ENCODE measurements at regions not wholly inside any gene's neighbourhood (a gene's known extent, or its start where the extent isn't known, plus 50 kb on each side); places are given as distances from the start of the nearest gene placed in this dataset.
"Not testable (repeated sequence)": the region's sequence is repeated elsewhere in the genome, so short reads cannot be mapped to it uniquely, and the experiment has no call there.

- ATAC-seq (no peak), DNase-seq (no peak)
- intact Hi-C loops (cut with DNase I): no loop called here
Measured at GRCh38 chr19:28386066-28386465, 826.9 kb downstream of the UQCRFS1 start.

- ATAC-seq: no peak
- no peak for DNase-seq
- intact Hi-C loops (cut with DNase I): no loop called here
Measured at GRCh38 chr19:28377077-28377476, 835.9 kb downstream of the UQCRFS1 start.

GRCh38 chr19:28374971-28375370 is 838.0 kb downstream of the UQCRFS1 start:
- intact Hi-C loops (cut with DNase I): no loop called here
- DNase-seq (no peak), ATAC-seq (no peak)

- DNase-seq: no peak
- no peak for ATAC-seq
- intact Hi-C loops (cut with DNase I): no loop called here
Measured at GRCh38 chr19:28372576-28373247, 840.2 kb downstream of the UQCRFS1 start.

DNA sequence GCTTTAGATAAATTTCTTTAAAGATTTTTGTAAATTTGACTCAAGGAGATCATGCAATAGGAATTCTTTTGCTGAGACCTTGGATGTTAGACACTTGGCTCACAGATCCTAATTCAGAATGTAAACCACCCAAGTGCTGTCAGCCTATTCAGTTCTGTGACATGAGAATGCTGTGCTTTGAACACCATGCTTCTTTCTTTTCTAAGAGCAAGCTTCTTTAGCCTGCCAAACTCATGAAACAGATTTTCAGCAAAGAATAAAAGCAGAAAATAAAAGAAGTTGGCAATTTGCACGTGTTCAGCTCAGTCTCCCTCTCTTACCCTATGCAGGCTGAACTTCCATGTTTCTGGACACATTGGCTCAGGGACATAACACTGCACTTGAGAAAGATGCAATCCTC is 845.8 kb downstream of the UQCRFS1 start:
- no peak for ATAC-seq
- DNase-seq: no peak
- intact Hi-C loops (cut with DNase I): no loop called here

- no peak for ATAC-seq
- DNase-seq: no peak
- intact Hi-C loops (cut with DNase I): no loop called here
Measured at GRCh38 chr19:28363254-28363653, 849.7 kb downstream of the UQCRFS1 start.

- no peak for DNase-seq
- no peak for ATAC-seq
- intact Hi-C loops (cut with DNase I): no loop called here
Measured at GRCh38 chr19:28359431-28360414, 853.2 kb downstream of the UQCRFS1 start.

GRCh38 chr19:28358633-28359032 is 854.3 kb downstream of the UQCRFS1 start:
- ATAC-seq (no peak), DNase-seq (no peak)
- intact Hi-C loops (cut with DNase I): no loop called here

DNA sequence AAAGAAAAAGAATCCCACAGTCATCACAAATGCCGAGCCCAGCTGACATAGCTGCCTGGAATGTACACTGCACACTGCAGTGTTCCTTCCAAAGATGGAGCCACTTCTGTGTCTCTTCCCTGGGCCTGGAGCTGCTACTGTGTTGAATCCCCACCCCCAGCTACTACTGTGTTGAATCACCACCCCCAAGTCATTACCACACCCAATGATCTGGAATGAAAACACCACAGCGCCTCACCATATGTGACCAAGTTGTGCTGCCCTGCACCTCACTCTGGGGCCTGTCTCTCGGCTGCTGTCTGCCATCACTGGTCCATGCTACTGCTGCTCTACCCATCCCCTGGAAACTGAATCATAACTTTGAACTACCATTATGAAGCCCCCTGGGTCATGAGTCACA is 861.2 kb downstream of the UQCRFS1 start:
- ATAC-seq (no peak), DNase-seq (no peak)
- intact Hi-C loops (cut with DNase I): no loop called here

DNA sequence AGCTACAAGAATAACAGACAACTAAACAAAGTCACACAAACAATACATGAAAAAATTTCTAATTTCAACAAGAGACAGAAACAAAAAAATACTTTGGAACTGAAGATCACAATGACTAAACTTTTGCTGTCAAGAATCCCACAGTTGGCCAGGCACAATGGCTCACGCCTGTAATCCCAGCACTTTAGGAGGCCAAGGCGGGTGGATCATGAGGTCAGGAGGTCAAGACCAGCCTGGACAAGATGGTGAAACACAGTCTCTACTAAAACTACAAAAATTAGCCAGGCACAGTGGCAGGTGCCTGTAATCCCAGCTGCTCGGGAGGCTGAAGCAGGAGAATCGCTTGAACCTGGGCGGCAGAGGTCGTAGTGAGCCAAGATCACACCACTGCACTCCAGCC is 861.6 kb downstream of the UQCRFS1 start:
- intact Hi-C loops (cut with DNase I): not testable (repeated sequence)

GRCh38 chr19:28350673-28351072 is 862.3 kb downstream of the UQCRFS1 start:
- intact Hi-C loops (cut with DNase I): no loop called here
- ATAC-seq: no peak
- DNase-seq: no peak

More for the DNA sequence above, 861.6 kb downstream of the UQCRFS1 start:
- not testable (repeated sequence) for DNase-seq, ATAC-seq

DNA sequence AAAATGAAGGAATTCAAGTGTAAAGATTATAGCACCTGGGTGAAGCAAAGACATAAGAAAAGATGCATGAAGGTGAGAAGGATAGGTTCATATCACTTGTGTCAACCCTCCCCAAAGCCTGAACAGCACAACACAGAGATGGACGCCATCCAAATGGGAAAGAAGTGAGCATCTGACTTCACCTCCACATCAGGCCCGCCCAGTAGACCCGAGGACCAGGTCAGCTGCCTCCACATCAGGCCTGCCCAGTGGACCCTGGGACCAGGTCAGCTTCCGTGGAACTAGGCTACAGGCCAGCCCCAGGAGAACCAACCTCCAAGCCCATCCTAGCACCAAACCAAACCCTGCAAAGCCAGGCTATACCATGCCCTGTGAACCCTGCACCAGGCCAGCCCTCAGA is 862.9 kb downstream of the UQCRFS1 start:
- DNase-seq: no peak
- intact Hi-C loops (cut with DNase I): no loop called here
- ATAC-seq: no peak

- DNase-seq: no peak
- intact Hi-C loops (cut with DNase I): no loop called here
- no peak for ATAC-seq
Measured at GRCh38 chr19:28349604-28350003, 863.3 kb downstream of the UQCRFS1 start.

DNA sequence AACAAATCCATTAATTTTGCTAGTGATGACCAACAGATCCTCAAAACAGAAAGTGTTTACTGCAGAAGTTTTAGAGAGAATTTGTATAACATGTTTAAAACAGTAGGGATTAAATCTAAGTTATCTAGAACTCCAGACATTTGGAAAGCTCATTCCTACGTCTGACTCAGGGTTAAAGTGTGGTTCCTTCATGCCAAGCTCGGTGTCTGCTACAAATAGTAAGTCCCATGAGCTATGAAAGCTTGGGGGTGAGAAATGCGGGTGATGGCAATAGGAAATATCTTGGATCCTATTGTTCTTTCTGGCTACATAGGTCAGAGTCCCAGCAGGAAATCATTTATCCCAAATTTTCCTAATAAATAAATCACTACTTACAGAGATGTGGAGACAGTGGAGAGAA is 867.1 kb downstream of the UQCRFS1 start:
- DNase-seq (no peak), ATAC-seq (no peak)
- intact Hi-C loops (cut with DNase I): no loop called here

DNA sequence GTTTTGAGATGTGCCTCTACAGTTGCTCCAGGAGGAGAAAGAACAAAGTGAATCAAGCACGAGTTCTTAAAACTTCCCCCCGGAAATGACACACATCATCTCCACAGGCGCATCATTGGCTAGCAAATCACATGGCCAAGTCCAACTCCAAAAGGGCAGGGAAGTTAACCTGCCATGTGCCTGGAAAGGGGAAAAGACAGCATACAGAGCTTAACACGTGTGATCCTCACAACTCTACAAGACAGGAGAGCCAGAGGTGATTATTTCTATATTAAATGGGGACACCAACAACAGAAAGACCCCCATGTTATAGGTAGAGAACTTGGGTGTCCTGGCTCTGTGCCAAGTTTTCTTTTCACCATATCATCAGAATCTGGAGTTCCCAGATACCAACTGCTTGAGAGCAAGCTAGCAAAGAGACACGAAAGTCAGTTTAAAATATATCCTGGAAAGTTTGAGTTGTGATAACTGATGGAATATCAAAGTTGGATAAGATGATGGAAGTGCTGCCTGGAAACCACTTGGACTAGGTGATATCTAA is 871.1 kb downstream of the UQCRFS1 start:
- intact Hi-C loops (cut with DNase I): no loop called here
- no peak for ATAC-seq
- no peak for DNase-seq

GRCh38 chr19:28334419-28334818 is 878.5 kb downstream of the UQCRFS1 start:
- ATAC-seq (no peak), DNase-seq (no peak)
- intact Hi-C loops (cut with DNase I): no loop called here

DNA sequence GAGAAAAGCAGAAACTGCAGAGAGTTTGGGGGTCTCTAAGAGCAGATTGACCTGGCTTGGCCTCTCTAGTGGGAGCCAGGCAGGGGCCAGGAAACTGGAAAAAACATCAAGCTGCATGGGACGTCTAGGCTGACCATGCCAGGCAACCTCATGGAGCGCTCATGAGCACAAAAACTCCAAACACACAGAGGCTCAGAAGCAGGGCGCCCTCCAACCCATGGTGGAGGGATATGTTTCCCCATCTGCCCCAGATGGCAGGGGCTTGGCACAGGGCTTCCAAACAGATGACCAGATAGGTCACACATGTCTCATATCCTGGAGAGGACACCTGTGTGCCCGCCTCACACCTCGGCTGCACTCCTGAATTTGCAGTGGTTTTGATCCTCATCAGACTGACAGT is 879.0 kb downstream of the UQCRFS1 start:
- ATAC-seq (no peak), DNase-seq (no peak)
- intact Hi-C loops (cut with DNase I): no loop called here

DNA sequence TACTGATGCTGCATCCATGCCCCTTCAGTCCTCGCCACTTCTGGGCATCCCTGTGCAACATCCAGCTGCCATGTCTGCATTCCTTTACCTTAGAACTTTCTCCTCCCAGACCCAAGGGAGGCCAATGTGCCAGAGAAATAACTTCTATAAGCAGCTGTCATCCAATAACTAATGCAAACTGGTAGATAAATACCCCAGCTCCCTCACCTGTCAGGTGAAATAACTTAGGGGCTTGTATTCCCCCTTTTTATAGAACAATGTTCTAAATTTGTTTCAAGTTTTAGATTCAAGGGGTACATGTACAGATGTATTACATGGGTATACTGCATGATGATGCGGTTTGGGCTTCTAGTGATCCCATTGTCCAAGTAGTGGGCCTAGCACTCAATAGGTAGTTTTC is 880.1 kb downstream of the UQCRFS1 start:
- ATAC-seq: no peak
- intact Hi-C loops (cut with DNase I): no loop called here
- DNase-seq: no peak

GRCh38 chr19:28332351-28332750 is 880.6 kb downstream of the UQCRFS1 start:
- intact Hi-C loops (cut with DNase I): no loop called here
- DNase-seq (no peak), ATAC-seq (no peak)

GRCh38 chr19:28331596-28331995 is 881.4 kb downstream of the UQCRFS1 start:
- DNase-seq: no peak
- no peak for ATAC-seq
- intact Hi-C loops (cut with DNase I): no loop called here
